ENCODE measurements at regions not wholly inside any gene's neighbourhood (a gene's known extent, or its start where the extent isn't known, plus 50 kb on each side); places are given as distances from the start of the nearest gene placed in this dataset.

- no peak for DNase-seq (ENCODE audit: low read depth in 4 of 4, low spot score in 3 of 4)
These were observed 104.9 kb downstream of the DUSP10 start for GRCh38 chr1:221636967-221637366.

GRCh38 chr1:221637641-221638041 is 104.2 kb downstream of the DUSP10 start:
- DNase-seq (ENCODE audit: low read depth in 4 of 4, low spot score in 3 of 4) = no peak

- DNase-seq (ENCODE audit: low read depth in 4 of 4, low spot score in 3 of 4) = no peak
These were observed 103.3 kb downstream of the DUSP10 start for GRCh38 chr1:221638595-221638994.

GRCh38 chr1:221641811-221642210 is 100.1 kb downstream of the DUSP10 start:
- no peak for DNase-seq (ENCODE audit: low read depth in 4 of 4, low spot score in 3 of 4)

- no peak for DNase-seq (ENCODE audit: low read depth in 4 of 4, low spot score in 3 of 4)
These were observed 98.3 kb downstream of the DUSP10 start for GRCh38 chr1:221643404-221644144.

- no peak for DNase-seq (ENCODE audit: low read depth in 4 of 4, low spot score in 3 of 4)
These were observed 97.8 kb downstream of the DUSP10 start for GRCh38 chr1:221644145-221644448.

GRCh38 chr1:221644663-221645258 is 97.1 kb downstream of the DUSP10 start:
- DNase-seq (ENCODE audit: low read depth in 4 of 4, low spot score in 3 of 4) = no peak

GRCh38 chr1:221648201-221648600 is 93.7 kb downstream of the DUSP10 start:
- DNase-seq (ENCODE audit: low read depth in 4 of 4, low spot score in 3 of 4) = no peak
